GM23338 (cell line): ENCODE measurements at regions not wholly inside any gene's neighbourhood (a gene's known extent, or its start where the extent isn't known, plus 50 kb on each side); places are given as distances from the start of the nearest gene placed in this dataset.

ENCODE experiments used
- CTCF ChIP-seq, 2 experiments: fragments of 200-600 bp in 1 of 2; sonication (generic) in 1 of 2; conservative IDR thresholded peaks; 2 replicates each; pipeline versions ENCODE4 v1.5.1 to v1.6.1; 2016 to 2017; ENCODE audit warnings: antibody characterized with exemption in 2 of 2, low read depth in 2 of 2, mild to moderate bottlenecking in 2 of 2, moderate library complexity in 1 of 2
- ETS1 ChIP-seq: IDR thresholded peaks from 2 replicates; pipeline ENCODE4 v1.6.1; 2016; ENCODE audit warnings: antibody characterized with exemption
- EZH2 ChIP-seq: fragments of 200-600 bp; sonication (generic); IDR thresholded peaks from one replicate; pipeline ENCODE4 v1.8.0; 2017; ENCODE audit warnings: antibody characterized with exemption, mild to moderate bottlenecking, low read depth; ENCODE audit not compliant: unreplicated experiment
- EZH2phosphoT487 ChIP-seq: fragments of 200-600 bp; sonication (generic); IDR thresholded peaks from one replicate; pipeline ENCODE4 v1.8.1; 2018; ENCODE audit warnings: antibody characterized with exemption; ENCODE audit not compliant: unreplicated experiment
- JUNB ChIP-seq: IDR thresholded peaks from one replicate; pipeline ENCODE4 v1.6.1; 2016; ENCODE audit warnings: antibody characterized with exemption; ENCODE audit not compliant: unreplicated experiment
- NANOG ChIP-seq: IDR thresholded peaks from 2 replicates; pipeline ENCODE4 v1.6.1; 2016; ENCODE audit warnings: antibody characterized with exemption, borderline replicate concordance
- POLR2AphosphoS5 ChIP-seq: IDR thresholded peaks from 2 replicates; pipeline ENCODE4 v1.6.1; 2016; ENCODE audit warnings: antibody characterized with exemption, low read depth
- REST ChIP-seq: IDR thresholded peaks from one replicate; pipeline ENCODE4 v1.6.1; 2018; ENCODE audit warnings: antibody characterized with exemption; ENCODE audit not compliant: unreplicated experiment
- STAT1 ChIP-seq: IDR thresholded peaks from one replicate; pipeline ENCODE4 v1.6.1; 2016; ENCODE audit warnings: antibody characterized with exemption; ENCODE audit not compliant: unreplicated experiment
- ZNF462 ChIP-seq: fragments of 250-450 bp; sonication (Bioruptor Pico); IDR thresholded peaks from 2 replicates; pipeline ENCODE4 v1.5.0; 2020; ENCODE audit warnings: mild to moderate bottlenecking, moderate library complexity

GRCh38 chr6:1247056-1247455, 64.8 kb upstream of the FOXQ1 start:
- TF ChIP-seq CTCF (conservative IDR thresholded peaks at IDR 0.05; ENCODE audit: low read depth in 2 of 2) = no peak
- no peak for TF ChIP-seq EZH2
- TF ChIP-seq EZH2phosphoT487 = no peak
- no peak for TF ChIP-seq NANOG
- no peak for TF ChIP-seq ETS1
- TF ChIP-seq REST = no peak
- no peak for TF ChIP-seq STAT1
- TF ChIP-seq ZNF462 (CRISPR knock-in tag) = no peak
- no peak for TF ChIP-seq JUNB
- TF ChIP-seq POLR2AphosphoS5 = no peak
